ENCODE measurements at regions not wholly inside any gene's neighbourhood (a gene's known extent, or its start where the extent isn't known, plus 50 kb on each side); places are given as distances from the start of the nearest gene placed in this dataset.

DNA sequence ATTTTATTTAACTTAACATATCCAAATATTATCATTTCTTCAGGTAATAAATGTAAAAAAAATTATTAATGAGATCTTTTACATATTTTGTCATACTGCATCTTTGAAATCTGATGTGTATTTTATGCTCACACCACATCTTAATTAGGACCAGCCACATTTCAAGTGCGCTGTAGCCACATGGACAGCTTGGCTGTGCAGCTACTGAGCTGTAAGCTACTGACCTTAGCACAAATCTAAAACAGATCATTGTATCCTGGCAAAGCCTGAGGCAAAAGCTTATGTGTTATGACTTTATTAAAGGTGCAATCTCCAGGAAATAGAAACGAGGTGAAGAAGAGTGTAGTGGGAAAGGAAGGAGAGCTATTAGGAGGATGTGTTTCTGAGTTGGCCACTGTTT, 126.7 kb upstream of the UBE2E2 start:
- TF ChIP-seq, protein P1, sequence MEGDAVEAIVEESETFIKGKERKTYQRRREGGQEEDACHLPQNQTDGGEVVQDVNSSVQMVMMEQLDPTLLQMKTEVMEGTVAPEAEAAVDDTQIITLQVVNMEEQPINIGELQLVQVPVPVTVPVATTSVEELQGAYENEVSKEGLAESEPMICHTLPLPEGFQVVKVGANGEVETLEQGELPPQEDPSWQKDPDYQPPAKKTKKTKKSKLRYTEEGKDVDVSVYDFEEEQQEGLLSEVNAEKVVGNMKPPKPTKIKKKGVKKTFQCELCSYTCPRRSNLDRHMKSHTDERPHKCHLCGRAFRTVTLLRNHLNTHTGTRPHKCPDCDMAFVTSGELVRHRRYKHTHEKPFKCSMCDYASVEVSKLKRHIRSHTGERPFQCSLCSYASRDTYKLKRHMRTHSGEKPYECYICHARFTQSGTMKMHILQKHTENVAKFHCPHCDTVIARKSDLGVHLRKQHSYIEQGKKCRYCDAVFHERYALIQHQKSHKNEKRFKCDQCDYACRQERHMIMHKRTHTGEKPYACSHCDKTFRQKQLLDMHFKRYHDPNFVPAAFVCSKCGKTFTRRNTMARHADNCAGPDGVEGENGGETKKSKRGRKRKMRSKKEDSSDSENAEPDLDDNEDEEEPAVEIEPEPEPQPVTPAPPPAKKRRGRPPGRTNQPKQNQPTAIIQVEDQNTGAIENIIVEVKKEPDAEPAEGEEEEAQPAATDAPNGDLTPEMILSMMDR (IDR thresholded peaks at IDR 0.05): no peak
- TF ChIP-seq POLR2A (IDR thresholded peaks at IDR 0.05): no peak
